HepG2 (cell line): ENCODE measurements at regions not wholly inside any gene's neighbourhood (a gene's known extent, or its start where the extent isn't known, plus 50 kb on each side); places are given as distances from the start of the nearest gene placed in this dataset.

Experiments
- EZH2 ChIP-seq: conservative IDR thresholded peaks from 2 replicates; pipeline ENCODE4 v1.6.1; 2012; ENCODE audit warnings: mild to moderate bottlenecking, low read depth, low read length, moderate library complexity
- GTF2F1 ChIP-seq: fragments of 150-350 bp; IDR thresholded peaks from 2 replicates; pipeline ENCODE4 v1.6.1; 2014; ENCODE audit warnings: low read length
- JUN ChIP-seq: sonication (generic); formaldehyde crosslinking; IDR thresholded peaks from 2 replicates; pipeline ENCODE4 v1.4.0; 2020; ENCODE audit warnings: mild to moderate bottlenecking, missing genetic modification reagents
- NR2F2 ChIP-seq: IDR thresholded peaks from 2 replicates; pipeline ENCODE4 v1.6.1; 2012; ENCODE audit warnings: low read depth, inconsistent platforms, borderline replicate concordance
- RAD21 ChIP-seq: fragments of 450-650 bp; formaldehyde crosslinking; IDR thresholded peaks from 2 replicates; pipeline ENCODE4 v1.5.0; 2020; ENCODE audit warnings: mild to moderate bottlenecking
- TRIM24 ChIP-seq: sonication (generic); formaldehyde crosslinking; IDR thresholded peaks from 2 replicates; pipeline ENCODE4 v1.8.0; 2022; ENCODE audit warnings: mild to moderate bottlenecking, missing genetic modification reagents
- ZBTB7B ChIP-seq: sonication (generic); formaldehyde crosslinking; IDR thresholded peaks from 2 replicates; pipeline ENCODE4 v1.4.0; 2020; ENCODE audit warnings: missing genetic modification reagents
- ZNF407 ChIP-seq: sonication (generic); formaldehyde crosslinking; IDR thresholded peaks from one replicate; pipeline ENCODE4 v1.5.1; 2020; ENCODE audit warnings: mild to moderate bottlenecking, missing genetic modification reagents; ENCODE audit errors: not compliant biosample characterization
- ZNF616 ChIP-seq: sonication (generic); formaldehyde crosslinking; IDR thresholded peaks from 2 replicates; pipeline ENCODE4 v1.5.0; 2020; ENCODE audit warnings: low read depth, mild to moderate bottlenecking, missing genetic modification reagents
- ZSCAN20 ChIP-seq: sonication (generic); formaldehyde crosslinking; IDR thresholded peaks from 2 replicates; pipeline ENCODE4 v1.4.0; 2020; ENCODE audit warnings: missing genetic modification reagents, mild to moderate bottlenecking, borderline replicate concordance

GRCh38 chr4:110953191-110953590, 330.3 kb upstream of the PITX2 start:
- TF ChIP-seq TRIM24 (CRISPR knock-in tag) = no peak
- no peak for TF ChIP-seq NR2F2
- no peak for TF ChIP-seq RAD21
- TF ChIP-seq ZNF407 (CRISPR knock-in tag) = no peak
- TF ChIP-seq ZSCAN20 (CRISPR knock-in tag) = no peak
- no peak for TF ChIP-seq ZBTB7B (CRISPR knock-in tag)
- no peak for TF ChIP-seq GTF2F1
- TF ChIP-seq JUN (CRISPR knock-in tag) = no peak
- TF ChIP-seq EZH2 = no peak
- no peak for TF ChIP-seq ZNF616 (CRISPR knock-in tag)
